Prostate gland (tissue), 2 donors: ENCODE measurements at regions not wholly inside any gene's neighbourhood (a gene's known extent, or its start where the extent isn't known, plus 50 kb on each side); places are given as distances from the start of the nearest gene placed in this dataset.
"Not testable (repeated sequence)": the region's sequence is repeated elsewhere in the genome, so short reads cannot be mapped to it uniquely, and the experiment has no call there.

Source experiments
- DNase-seq: peaks from one replicate; pipeline ENCODE4 v3.0.0-alpha.2; 2019; ENCODE audit warnings: low spot score
- H3K27ac ChIP-seq, 2 donors: fragments of 200-600 bp; sonication (generic); 2 replicates each; pipeline ENCODE4 v1.5.1; 2017 to 2019
- H3K27me3 ChIP-seq: fragments of 200-600 bp; sonication (generic); replicated peaks from 2 replicates; pipeline ENCODE4 v1.5.1; 2019; ENCODE audit not compliant: insufficient read depth
- H3K36me3 ChIP-seq, 2 donors: fragments of 200-600 bp; sonication (generic); 1 replicate in 1 of 2; 2 replicates in 1 of 2; pipeline versions ENCODE4 v1.5.1 to v1.8.1; 2017 to 2019
- H3K4me1 ChIP-seq: fragments of 200-600 bp; sonication (generic); replicated peaks from 2 replicates; pipeline ENCODE4 v1.5.1; 2019
- H3K4me3 ChIP-seq, 2 donors: fragments of 200-600 bp; sonication (generic); 2 replicates each; pipeline ENCODE4 v1.5.1; 2017 to 2019
- H3K9me3 ChIP-seq: fragments of 200-600 bp; sonication (generic); 2 replicates; pipeline ENCODE4 v1.5.1; 2017
- POLR2A ChIP-seq: fragments of 450-650 bp; IDR thresholded peaks from one replicate; pipeline ENCODE4 v1.6.1; 2016; ENCODE audit warnings: antibody characterized with exemption, mild to moderate bottlenecking
- POLR2AphosphoS5 ChIP-seq: sonication (generic); formaldehyde crosslinking; IDR thresholded peaks from one replicate; pipeline ENCODE4 v1.6.1; 2017; ENCODE audit warnings: antibody characterized with exemption
- WGBS: methylation state at CpG from one replicate; pipeline ENCODE4 v1.1.5; 2018; 5-methylcytosine and 5-hydroxymethylcytosine counted together
- intact Hi-C: fragments of 100-400 bp; cut with DNase I; formaldehyde crosslinking; loops from one replicate; pipeline ENCODE4 v1.14.2; 2022
- TF ChIP-seq, protein P1 (sequence below), 4 experiments: fragments of 200-600 bp in 2 of 4; fragments of 450-650 bp in 2 of 4; sonication (generic) in 2 of 4; IDR thresholded peaks; 1 replicate in 3 of 4; 2 replicates in 1 of 4; pipeline ENCODE4 v1.5.1; 2016 to 2019; ENCODE audit warnings: antibody characterized with exemption in 4 of 4, mild to moderate bottlenecking in 2 of 4, moderate library complexity in 2 of 4

DNA sequence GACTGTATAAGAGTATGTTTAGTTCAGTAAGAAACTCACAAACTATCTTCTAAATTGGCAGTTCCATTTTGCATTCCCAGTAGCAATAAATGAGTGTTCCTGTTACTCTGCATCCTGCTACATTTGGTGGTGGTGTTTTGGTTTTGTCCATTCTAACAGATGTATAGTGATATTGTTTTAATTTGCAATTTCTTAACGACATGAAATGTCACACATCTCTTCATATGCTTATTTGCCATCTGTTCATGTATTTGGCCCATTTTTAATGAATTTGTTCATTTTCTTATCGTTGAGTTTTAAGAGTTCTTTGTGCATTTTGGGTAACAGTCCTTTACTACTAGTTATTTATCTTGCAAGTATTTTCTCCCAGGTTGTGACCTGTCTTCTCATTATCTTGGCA lies 232.2 kb downstream of the TMA16 start:
- no peak overlapping the region for H3K27ac ChIP-seq
- H3K9me3 ChIP-seq = no peaks in the 10 kb centered on the region
- intact Hi-C loops = no loop called here
- H3K36me3 ChIP-seq = no peaks in the 10 kb centered on the region
- H3K4me3 ChIP-seq = no peak overlapping the region
- DNase-seq = no peak
- no peaks in the 10 kb centered on the region for H3K4me1 ChIP-seq
- 75% methylated on average over 2 of the region's 2 CpGs for WGBS
- TF ChIP-seq POLR2A (no peak), POLR2AphosphoS5 (no peak)
- TF ChIP-seq, protein P1, sequence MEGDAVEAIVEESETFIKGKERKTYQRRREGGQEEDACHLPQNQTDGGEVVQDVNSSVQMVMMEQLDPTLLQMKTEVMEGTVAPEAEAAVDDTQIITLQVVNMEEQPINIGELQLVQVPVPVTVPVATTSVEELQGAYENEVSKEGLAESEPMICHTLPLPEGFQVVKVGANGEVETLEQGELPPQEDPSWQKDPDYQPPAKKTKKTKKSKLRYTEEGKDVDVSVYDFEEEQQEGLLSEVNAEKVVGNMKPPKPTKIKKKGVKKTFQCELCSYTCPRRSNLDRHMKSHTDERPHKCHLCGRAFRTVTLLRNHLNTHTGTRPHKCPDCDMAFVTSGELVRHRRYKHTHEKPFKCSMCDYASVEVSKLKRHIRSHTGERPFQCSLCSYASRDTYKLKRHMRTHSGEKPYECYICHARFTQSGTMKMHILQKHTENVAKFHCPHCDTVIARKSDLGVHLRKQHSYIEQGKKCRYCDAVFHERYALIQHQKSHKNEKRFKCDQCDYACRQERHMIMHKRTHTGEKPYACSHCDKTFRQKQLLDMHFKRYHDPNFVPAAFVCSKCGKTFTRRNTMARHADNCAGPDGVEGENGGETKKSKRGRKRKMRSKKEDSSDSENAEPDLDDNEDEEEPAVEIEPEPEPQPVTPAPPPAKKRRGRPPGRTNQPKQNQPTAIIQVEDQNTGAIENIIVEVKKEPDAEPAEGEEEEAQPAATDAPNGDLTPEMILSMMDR (IDR thresholded peaks at IDR 0.05) = no peak
- H3K27me3 ChIP-seq = no peaks in the 10 kb centered on the region

DNA sequence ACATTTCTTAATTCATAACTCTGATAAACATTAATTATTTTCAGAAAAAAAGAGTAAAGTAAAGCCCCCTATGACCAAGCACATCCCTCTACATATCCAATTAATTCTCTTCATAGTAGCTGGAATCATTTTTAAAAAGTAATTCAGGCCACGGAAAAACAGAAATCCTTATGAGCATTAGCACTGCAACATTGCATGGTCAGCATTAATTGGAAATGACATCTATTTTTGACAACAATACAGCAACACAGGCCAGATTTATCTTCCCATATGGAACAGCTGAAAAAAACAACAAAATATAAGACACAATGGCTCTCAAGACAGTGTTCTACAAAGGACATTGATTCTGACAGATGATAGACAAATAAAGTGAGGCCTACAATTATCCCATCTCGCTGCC lies 236.6 kb downstream of the TMA16 start:
- Histone ChIP-seq H3K27me3 (no peaks in the 10 kb centered on the region), H3K36me3 (no peaks in the 10 kb centered on the region), H3K27ac (no peak overlapping the region), H3K4me3 (no peak overlapping the region), H3K9me3 (no peaks in the 10 kb centered on the region), H3K4me1 (no peaks in the 10 kb centered on the region)
- TF ChIP-seq POLR2A = no peak
- TF ChIP-seq, protein P1 (IDR thresholded peaks at IDR 0.05) = no peak
- no peak for TF ChIP-seq POLR2AphosphoS5
- intact Hi-C loops = no loop called here
- 80% methylated on average over 2 of the region's 2 CpGs for WGBS
- no peak for DNase-seq

DNA sequence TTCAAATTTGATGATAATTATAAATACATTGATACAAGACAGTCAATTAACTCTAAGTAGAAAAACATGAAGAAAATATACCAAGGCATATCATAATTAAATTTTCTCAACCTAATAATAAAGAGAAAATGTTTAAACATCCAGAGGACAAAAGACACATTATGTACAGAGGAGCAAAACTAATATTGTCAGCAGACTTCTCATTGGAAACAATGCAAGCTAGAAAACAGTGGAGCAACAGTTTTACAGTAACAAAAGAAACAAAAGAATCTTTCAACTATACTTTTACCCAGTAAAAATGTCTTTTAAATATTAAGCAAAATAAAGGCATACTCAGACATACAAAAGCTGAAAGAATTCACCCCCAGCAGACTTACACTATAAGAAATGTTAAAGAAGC lies 238.0 kb downstream of the TMA16 start:
- Histone ChIP-seq H3K4me3 (no peak overlapping the region), H3K36me3 (no peaks in the 10 kb centered on the region), H3K27ac (no peak overlapping the region), H3K9me3 (no peaks in the 10 kb centered on the region), H3K4me1 (no peaks in the 10 kb centered on the region), H3K27me3 (no peaks in the 10 kb centered on the region)
- TF ChIP-seq POLR2A (no peak), POLR2AphosphoS5 (no peak)
- TF ChIP-seq, protein P1 (IDR thresholded peaks at IDR 0.05) = no peak
- intact Hi-C loops = no loop called here
- no peak for DNase-seq

- intact Hi-C loops = no loop called here
- 90% methylated on average over 3 of the region's 3 CpGs for WGBS
- no peaks in the 10 kb centered on the region for H3K36me3 ChIP-seq
These were observed 242.4 kb downstream of the TMA16 start for GRCh38 chr4:163736876-163737275.

DNA sequence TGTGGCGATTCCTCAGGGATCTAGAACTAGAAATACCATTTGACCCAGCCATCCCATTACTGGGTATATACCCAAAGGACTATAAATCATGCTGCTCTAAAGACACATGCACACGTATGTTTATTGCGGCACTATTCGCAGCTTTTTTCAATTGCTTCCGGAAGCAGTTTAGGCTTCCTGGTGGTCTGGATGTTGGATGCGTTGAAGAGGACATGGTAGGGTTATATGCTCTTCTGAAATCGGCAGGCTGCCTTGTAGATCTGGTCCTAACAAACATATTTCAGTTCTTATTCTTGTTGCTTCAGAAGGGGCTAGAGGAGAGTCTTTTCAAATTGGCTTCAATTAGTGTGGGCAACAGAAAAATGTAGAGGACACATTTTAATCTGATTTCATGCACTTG lies 243.4 kb downstream of the TMA16 start:
- H3K27me3 ChIP-seq, H3K9me3 ChIP-seq, intact Hi-C loops, H3K4me3 ChIP-seq, H3K36me3 ChIP-seq, DNase-seq, H3K4me1 ChIP-seq, H3K27ac ChIP-seq: not testable (repeated sequence)
- WGBS = 89% methylated on average over 6 of the region's 7 CpGs

More at GRCh38 chr4:163736876-163737275, 242.4 kb downstream of the TMA16 start:
- Histone ChIP-seq H3K4me1 (no peaks in the 10 kb centered on the region), H3K9me3 (no peaks in the 10 kb centered on the region), H3K27me3 (no peaks in the 10 kb centered on the region), H3K4me3 (no peak overlapping the region), H3K27ac (no peak overlapping the region)
- TF ChIP-seq POLR2A = no peak
- TF ChIP-seq POLR2AphosphoS5 = no peak
- TF ChIP-seq, protein P1 (IDR thresholded peaks at IDR 0.05) = no peak
- no peak for DNase-seq

- Histone ChIP-seq H3K27me3 (no peaks in the 10 kb centered on the region), H3K9me3 (no peaks in the 10 kb centered on the region), H3K4me3 (no peak overlapping the region), H3K27ac (no peak overlapping the region), H3K36me3 (no peaks in the 10 kb centered on the region), H3K4me1 (no peaks in the 10 kb centered on the region)
- DNase-seq = no peak
- TF ChIP-seq, protein P1 (IDR thresholded peaks at IDR 0.05) = no peak
- TF ChIP-seq POLR2A (no peak), POLR2AphosphoS5 (no peak)
- intact Hi-C loops = no loop called here
These were observed 244.0 kb downstream of the TMA16 start for GRCh38 chr4:163738521-163738920.
